PFSK-1 (cell line): ENCODE measurements at regions not wholly inside any gene's neighbourhood (a gene's known extent, or its start where the extent isn't known, plus 50 kb on each side); places are given as distances from the start of the nearest gene placed in this dataset.

Source experiments
- FOXP2 ChIP-seq: optimal IDR thresholded peaks from 2 replicates; pipeline ENCODE3; 2011; ENCODE audit warnings: borderline replicate concordance, control low read depth, inconsistent platforms; ENCODE audit not compliant: insufficient read depth; ENCODE audit errors: extremely low read length, extremely low read depth
- POLR2AphosphoS5 ChIP-seq: IDR thresholded peaks from 2 replicates; pipeline ENCODE4 v1.6.1; 2012; ENCODE audit warnings: low read depth, mild to moderate bottlenecking, control low read depth, low read length, moderate library complexity
- SIN3A ChIP-seq: IDR thresholded peaks from 2 replicates; pipeline ENCODE4 v1.6.1; 2012; ENCODE audit warnings: mild to moderate bottlenecking, low read length, moderate library complexity, borderline replicate concordance; ENCODE audit not compliant: insufficient read depth
- TAF1 ChIP-seq: IDR thresholded peaks from 2 replicates; pipeline ENCODE4 v1.6.1; 2012; ENCODE audit warnings: low read length, control low read depth, borderline replicate concordance; ENCODE audit not compliant: insufficient read depth
- TF ChIP-seq, protein P1 (sequence below), 2 experiments: IDR thresholded peaks; 2 replicates each; pipeline versions ENCODE4 v1.6.1 to v1.8.0; 2011 to 2012; ENCODE audit warnings: low read depth in 2 of 2, low read length in 2 of 2, control low read depth in 1 of 2, inconsistent platforms in 1 of 2, mild to moderate bottlenecking in 1 of 2, moderate library complexity in 1 of 2; ENCODE audit not compliant: insufficient read depth in 1 of 2

DNA sequence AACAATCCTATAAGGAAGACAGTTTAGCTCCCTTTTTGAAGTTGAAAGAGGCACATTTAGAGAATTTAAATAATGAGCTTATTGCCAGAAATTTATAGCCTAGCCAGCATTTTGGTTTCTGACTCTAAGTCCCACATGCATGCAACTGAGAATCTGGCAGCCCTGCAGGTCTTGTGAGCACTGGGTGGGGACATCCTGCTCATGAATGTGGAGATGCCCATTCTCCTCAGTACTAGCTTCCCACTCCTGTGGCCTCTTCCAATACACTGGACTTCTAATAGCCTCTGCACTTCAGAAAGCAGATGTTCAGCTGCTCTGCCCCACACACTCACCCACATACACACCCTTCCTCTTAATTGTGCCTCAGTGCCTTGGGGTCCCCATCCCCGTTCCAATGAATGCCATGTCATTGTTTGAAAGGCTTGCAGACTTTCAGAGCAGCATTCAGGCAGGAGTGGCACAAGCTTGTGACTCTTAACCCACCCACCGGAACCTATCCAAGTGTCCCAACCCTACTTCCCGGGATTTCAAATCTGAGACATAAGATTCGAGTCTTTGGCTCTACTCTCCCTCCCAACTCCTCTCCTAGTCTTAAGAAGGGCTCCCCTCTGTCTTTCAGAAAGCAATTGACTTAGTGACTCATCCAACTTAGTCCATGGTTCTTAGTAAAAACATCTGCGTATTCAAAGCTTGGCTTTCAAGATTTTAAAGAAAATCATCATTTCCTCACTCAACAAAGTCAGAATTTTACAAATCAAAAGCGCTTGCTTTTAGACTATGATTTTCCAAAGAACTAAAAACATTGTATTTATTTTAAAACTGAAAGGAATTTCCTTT lies 80.0 kb upstream of the FREM2 start:
- TF ChIP-seq SIN3A (no peak), POLR2AphosphoS5 (no peak), TAF1 (no peak), FOXP2 (no peak)
- TF ChIP-seq, protein P1, sequence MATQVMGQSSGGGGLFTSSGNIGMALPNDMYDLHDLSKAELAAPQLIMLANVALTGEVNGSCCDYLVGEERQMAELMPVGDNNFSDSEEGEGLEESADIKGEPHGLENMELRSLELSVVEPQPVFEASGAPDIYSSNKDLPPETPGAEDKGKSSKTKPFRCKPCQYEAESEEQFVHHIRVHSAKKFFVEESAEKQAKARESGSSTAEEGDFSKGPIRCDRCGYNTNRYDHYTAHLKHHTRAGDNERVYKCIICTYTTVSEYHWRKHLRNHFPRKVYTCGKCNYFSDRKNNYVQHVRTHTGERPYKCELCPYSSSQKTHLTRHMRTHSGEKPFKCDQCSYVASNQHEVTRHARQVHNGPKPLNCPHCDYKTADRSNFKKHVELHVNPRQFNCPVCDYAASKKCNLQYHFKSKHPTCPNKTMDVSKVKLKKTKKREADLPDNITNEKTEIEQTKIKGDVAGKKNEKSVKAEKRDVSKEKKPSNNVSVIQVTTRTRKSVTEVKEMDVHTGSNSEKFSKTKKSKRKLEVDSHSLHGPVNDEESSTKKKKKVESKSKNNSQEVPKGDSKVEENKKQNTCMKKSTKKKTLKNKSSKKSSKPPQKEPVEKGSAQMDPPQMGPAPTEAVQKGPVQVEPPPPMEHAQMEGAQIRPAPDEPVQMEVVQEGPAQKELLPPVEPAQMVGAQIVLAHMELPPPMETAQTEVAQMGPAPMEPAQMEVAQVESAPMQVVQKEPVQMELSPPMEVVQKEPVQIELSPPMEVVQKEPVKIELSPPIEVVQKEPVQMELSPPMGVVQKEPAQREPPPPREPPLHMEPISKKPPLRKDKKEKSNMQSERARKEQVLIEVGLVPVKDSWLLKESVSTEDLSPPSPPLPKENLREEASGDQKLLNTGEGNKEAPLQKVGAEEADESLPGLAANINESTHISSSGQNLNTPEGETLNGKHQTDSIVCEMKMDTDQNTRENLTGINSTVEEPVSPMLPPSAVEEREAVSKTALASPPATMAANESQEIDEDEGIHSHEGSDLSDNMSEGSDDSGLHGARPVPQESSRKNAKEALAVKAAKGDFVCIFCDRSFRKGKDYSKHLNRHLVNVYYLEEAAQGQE (IDR thresholded peaks at IDR 0.05; ENCODE audit: insufficient read depth in 1 of 2, low read depth in 2 of 2, low read length in 2 of 2) = no peak
